RWPE2 (cell line): ENCODE measurements at regions not wholly inside any gene's neighbourhood (a gene's known extent, or its start where the extent isn't known, plus 50 kb on each side); places are given as distances from the start of the nearest gene placed in this dataset.

Experiments used
- ATAC-seq: fragments of 200-7000 bp; cut with Tn5 transposase; 3 replicates; pipeline ENCODE4 v1.9.1; 2021; ENCODE audit warnings: low read depth
- DNase-seq: peaks from one replicate; pipeline ENCODE4 v3.0.0-alpha.2; 2020; ENCODE audit warnings: low spot score
- H3K27ac ChIP-seq: fragments of 450-650 bp; 2 replicates; pipeline ENCODE4 v1.5.1; 2017; ENCODE audit warnings: mild to moderate bottlenecking; ENCODE audit not compliant: poor library complexity, severe bottlenecking
- H3K27me3 ChIP-seq: fragments of 250-450 bp; sonication (Bioruptor Pico); 2 replicates; pipeline ENCODE4 v1.5.1; 2021; ENCODE audit warnings: mild to moderate bottlenecking, moderate library complexity; ENCODE audit not compliant: insufficient read depth, poor library complexity, severe bottlenecking
- H3K36me3 ChIP-seq: fragments of 250-450 bp; sonication (Bioruptor Pico); 2 replicates; pipeline ENCODE4 v1.5.1; 2020; ENCODE audit warnings: low read depth, mild to moderate bottlenecking, moderate library complexity
- H3K4me1 ChIP-seq: fragments of 250-450 bp; sonication (Bioruptor Pico); 2 replicates; pipeline ENCODE4 v1.5.1; 2021; ENCODE audit warnings: mild to moderate bottlenecking, moderate library complexity; ENCODE audit not compliant: insufficient read depth, poor library complexity, severe bottlenecking
- H3K4me3 ChIP-seq: fragments of 250-450 bp; sonication (Bioruptor Pico); 2 replicates; pipeline ENCODE4 v1.5.1; 2021; ENCODE audit warnings: mild to moderate bottlenecking, moderate library complexity; ENCODE audit not compliant: severe bottlenecking
- H3K9me3 ChIP-seq: fragments of 250-450 bp; sonication (Bioruptor Pico); 2 replicates; pipeline ENCODE4 v1.5.1; 2021; ENCODE audit warnings: mild to moderate bottlenecking, moderate library complexity; ENCODE audit not compliant: severe bottlenecking
- CTCF ChIP-seq: fragments of 450-650 bp; IDR thresholded peaks from one replicate; pipeline ENCODE4 v1.5.1; 2017; ENCODE audit warnings: mild to moderate bottlenecking, moderate library complexity; ENCODE audit not compliant: poor library complexity, severe bottlenecking

GRCh38 chr13:50404116-50404515, 388.9 kb downstream of the KCNRG start:
- Histone ChIP-seq H3K27me3 (no peaks in the 10 kb centered on the region), H3K9me3 (no peaks in the 10 kb centered on the region), H3K36me3 (no peaks in the 10 kb centered on the region), H3K4me3 (no peak overlapping the region), H3K27ac (no peak overlapping the region), H3K4me1 (peaks cover 14% of the 10 kb centered on the region)
- ATAC-seq = no peak
- no peak for DNase-seq
- TF ChIP-seq CTCF = no peak

- ATAC-seq (no peak), DNase-seq (no peak)
- Histone ChIP-seq H3K9me3 (no peaks in the 10 kb centered on the region), H3K36me3 (no peaks in the 10 kb centered on the region), H3K4me1 (peaks cover 14% of the 10 kb centered on the region), H3K27ac (no peak overlapping the region), H3K4me3 (no peak overlapping the region), H3K27me3 (no peaks in the 10 kb centered on the region)
- TF ChIP-seq CTCF = no peak
These were observed 389.5 kb downstream of the KCNRG start for GRCh38 chr13:50404769-50405168.

GRCh38 chr13:50406831-50407230, 391.6 kb downstream of the KCNRG start:
- TF ChIP-seq CTCF = no peak
- Histone ChIP-seq H3K27ac (no peak overlapping the region), H3K9me3 (no peaks in the 10 kb centered on the region), H3K4me3 (no peak overlapping the region), H3K4me1 (peaks cover 17% of the 10 kb centered on the region), H3K36me3 (no peaks in the 10 kb centered on the region), H3K27me3 (no peaks in the 10 kb centered on the region)
- DNase-seq = no peak
- no peak for ATAC-seq

- Histone ChIP-seq H3K4me3 (no peak overlapping the region), H3K9me3 (no peaks in the 10 kb centered on the region), H3K36me3 (no peaks in the 10 kb centered on the region), H3K27me3 (no peaks in the 10 kb centered on the region), H3K27ac (no peak overlapping the region), H3K4me1 (peaks cover 20% of the 10 kb centered on the region)
- ATAC-seq (no peak), DNase-seq (no peak)
- no peak for TF ChIP-seq CTCF
These were observed 392.8 kb downstream of the KCNRG start for GRCh38 chr13:50408068-50408467.

GRCh38 chr13:50409220-50409619, 394.0 kb downstream of the KCNRG start:
- H3K4me1 ChIP-seq = peaks cover 20% of the 10 kb centered on the region
- no peaks in the 10 kb centered on the region for H3K36me3 ChIP-seq
- TF ChIP-seq CTCF = no peak
- H3K27me3 ChIP-seq = no peaks in the 10 kb centered on the region
- H3K9me3 ChIP-seq = no peaks in the 10 kb centered on the region
- DNase-seq (no peak), ATAC-seq (no peak)
- H3K27ac ChIP-seq = no peak overlapping the region
- H3K4me3 ChIP-seq = no peak overlapping the region
